ENCODE measurements at regions not wholly inside any gene's neighbourhood (a gene's known extent, or its start where the extent isn't known, plus 50 kb on each side); places are given as distances from the start of the nearest gene placed in this dataset.

DNA sequence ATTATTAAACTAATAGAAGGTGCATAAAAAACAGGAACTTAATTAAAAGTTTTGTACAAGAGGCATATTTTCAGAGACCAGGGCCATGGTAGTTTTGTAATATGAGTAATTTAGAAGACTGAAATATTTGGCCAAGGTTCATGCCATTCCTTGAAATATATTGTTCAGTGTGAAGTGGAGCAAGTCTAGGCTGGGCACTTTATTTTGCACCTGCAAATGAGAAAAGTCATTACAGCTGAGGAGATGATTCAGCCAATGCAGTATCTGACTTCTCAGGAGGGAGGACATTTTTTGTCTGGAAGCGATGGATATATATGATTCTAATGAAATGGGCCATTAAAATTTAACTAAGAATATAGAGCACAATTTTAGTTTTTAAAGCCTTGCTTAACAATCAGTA, 754.0 kb upstream of the ADAMTS16 start:
- no peak overlapping the region for H3K4me3 Mint-ChIP-seq
- ATAC-seq = no peak
- TF ChIP-seq, protein P1, sequence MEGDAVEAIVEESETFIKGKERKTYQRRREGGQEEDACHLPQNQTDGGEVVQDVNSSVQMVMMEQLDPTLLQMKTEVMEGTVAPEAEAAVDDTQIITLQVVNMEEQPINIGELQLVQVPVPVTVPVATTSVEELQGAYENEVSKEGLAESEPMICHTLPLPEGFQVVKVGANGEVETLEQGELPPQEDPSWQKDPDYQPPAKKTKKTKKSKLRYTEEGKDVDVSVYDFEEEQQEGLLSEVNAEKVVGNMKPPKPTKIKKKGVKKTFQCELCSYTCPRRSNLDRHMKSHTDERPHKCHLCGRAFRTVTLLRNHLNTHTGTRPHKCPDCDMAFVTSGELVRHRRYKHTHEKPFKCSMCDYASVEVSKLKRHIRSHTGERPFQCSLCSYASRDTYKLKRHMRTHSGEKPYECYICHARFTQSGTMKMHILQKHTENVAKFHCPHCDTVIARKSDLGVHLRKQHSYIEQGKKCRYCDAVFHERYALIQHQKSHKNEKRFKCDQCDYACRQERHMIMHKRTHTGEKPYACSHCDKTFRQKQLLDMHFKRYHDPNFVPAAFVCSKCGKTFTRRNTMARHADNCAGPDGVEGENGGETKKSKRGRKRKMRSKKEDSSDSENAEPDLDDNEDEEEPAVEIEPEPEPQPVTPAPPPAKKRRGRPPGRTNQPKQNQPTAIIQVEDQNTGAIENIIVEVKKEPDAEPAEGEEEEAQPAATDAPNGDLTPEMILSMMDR (IDR thresholded peaks at IDR 0.05) = no peak
- intact Hi-C loops (cut with micrococcal nuclease) = no loop called here
- no peaks in the 10 kb centered on the region for H3K4me1 Mint-ChIP-seq (ENCODE audit: low read depth)
- no peak overlapping the region for H3K27ac Mint-ChIP-seq
- peaks cover 2% of the 10 kb centered on the region for H3K9me3 Mint-ChIP-seq
- CTCF ChIA-PET = no interaction called here
- no peaks in the 10 kb centered on the region for H3K36me3 Mint-ChIP-seq (ENCODE audit: low read depth)
- H3K27me3 Mint-ChIP-seq = no peaks in the 10 kb centered on the region
- DNase-seq = no peak
- POLR2A ChIA-PET = no interaction called here

DNA sequence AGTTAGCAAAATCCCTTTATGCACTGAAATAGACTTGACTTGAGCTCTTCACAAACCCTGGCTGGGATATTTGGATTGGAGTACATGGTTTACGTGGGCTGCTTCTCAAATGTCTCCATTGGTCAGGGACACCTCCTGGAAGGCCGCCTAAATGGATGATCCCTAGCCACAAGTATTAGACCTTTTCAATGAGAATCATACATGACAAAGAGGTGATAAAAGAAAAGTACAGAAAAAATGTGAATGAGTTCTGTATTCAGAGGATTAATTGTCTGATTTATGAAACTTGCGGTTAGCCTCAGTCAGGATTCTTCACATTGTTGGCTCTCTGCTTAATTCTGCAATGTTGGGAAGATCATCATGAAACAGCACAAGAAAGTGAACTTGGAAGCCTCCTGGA, 752.8 kb upstream of the ADAMTS16 start:
- DNase-seq (no peak), ATAC-seq (no peak)
- ChIA-PET CTCF (no interaction called here), POLR2A (no interaction called here)
- intact Hi-C loops (cut with micrococcal nuclease) = no loop called here
- Mint-ChIP-seq H3K27me3 (no peaks in the 10 kb centered on the region), H3K4me3 (no peak overlapping the region), H3K36me3 (ENCODE audit: low read depth) (no peaks in the 10 kb centered on the region), H3K4me1 (ENCODE audit: low read depth) (no peaks in the 10 kb centered on the region), H3K9me3 (peaks cover 3% of the 10 kb centered on the region), H3K27ac (no peak overlapping the region)
- TF ChIP-seq, protein P1 (IDR thresholded peaks at IDR 0.05) = no peak

DNA sequence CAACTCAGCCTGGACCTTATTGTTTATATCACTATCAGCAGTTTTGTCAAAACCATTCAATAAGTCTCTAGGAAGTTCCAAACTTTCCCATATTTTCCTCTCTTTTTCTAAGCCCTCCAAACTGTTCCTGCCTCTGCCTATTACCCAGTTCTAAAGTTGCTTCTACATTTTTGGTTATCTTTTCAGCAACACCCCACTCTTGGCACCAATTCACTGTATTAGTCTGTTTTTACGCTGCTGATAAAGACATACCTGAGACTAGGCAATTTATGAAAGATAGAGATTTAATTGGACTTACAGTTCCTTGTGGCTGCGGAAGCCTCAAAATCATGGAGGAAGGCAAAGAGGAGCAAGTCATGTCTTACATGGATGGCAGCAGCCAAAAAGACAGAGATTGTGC, 744.4 kb upstream of the ADAMTS16 start:
- ChIA-PET POLR2A (no interaction called here), CTCF (no interaction called here)
- no peaks in the 10 kb centered on the region for H3K4me1 Mint-ChIP-seq (ENCODE audit: low read depth)
- TF ChIP-seq, protein P1 (IDR thresholded peaks at IDR 0.05) = no peak
- no peak for DNase-seq
- peaks cover 10% of the 10 kb centered on the region for H3K9me3 Mint-ChIP-seq
- no peaks in the 10 kb centered on the region for H3K27me3 Mint-ChIP-seq
- intact Hi-C loops (cut with micrococcal nuclease) = no loop called here
- H3K4me3 Mint-ChIP-seq = no peak overlapping the region
- no peak overlapping the region for H3K27ac Mint-ChIP-seq
- ATAC-seq = no peak
- no peaks in the 10 kb centered on the region for H3K36me3 Mint-ChIP-seq (ENCODE audit: low read depth)

DNA sequence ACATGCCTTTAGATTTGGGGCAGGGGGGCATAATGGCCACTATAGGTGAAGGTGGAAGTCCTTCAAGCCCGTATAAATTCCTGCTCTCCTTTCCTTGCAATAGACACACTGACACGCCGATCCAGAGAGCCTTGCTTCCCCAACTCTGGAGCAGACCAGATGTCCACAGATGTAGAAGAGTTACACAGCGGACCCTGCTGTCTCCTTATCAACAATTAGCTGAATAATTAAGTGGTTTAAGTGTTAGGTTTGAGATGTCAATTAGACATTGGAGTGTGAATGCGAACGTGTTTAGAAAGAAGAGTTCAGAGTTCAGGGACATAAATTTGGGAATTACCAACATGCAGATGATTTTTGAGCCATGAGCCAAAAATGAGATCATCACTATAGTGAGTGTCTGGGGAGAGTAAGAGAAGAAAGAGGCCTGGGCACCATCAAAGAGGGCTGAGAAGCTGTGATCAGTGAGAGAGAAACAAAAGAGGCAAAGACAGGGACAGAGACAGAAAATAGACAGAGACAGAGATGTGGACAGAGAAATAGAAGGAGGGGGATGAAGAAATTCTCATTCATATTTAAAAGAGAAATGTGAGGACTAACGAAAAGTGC, 734.4 kb upstream of the ADAMTS16 start:
- Mint-ChIP-seq H3K36me3 (ENCODE audit: low read depth) (no peaks in the 10 kb centered on the region), H3K4me3 (no peak overlapping the region), H3K9me3 (peaks cover 2% of the 10 kb centered on the region), H3K27ac (no peak overlapping the region), H3K27me3 (no peaks in the 10 kb centered on the region), H3K4me1 (ENCODE audit: low read depth) (no peaks in the 10 kb centered on the region)
- ChIA-PET POLR2A (no interaction called here), CTCF (no interaction called here)
- no peak for DNase-seq
- TF ChIP-seq, protein P1 (IDR thresholded peaks at IDR 0.05) = no peak
- intact Hi-C loops (cut with micrococcal nuclease) = no loop called here
- ATAC-seq = no peak

DNA sequence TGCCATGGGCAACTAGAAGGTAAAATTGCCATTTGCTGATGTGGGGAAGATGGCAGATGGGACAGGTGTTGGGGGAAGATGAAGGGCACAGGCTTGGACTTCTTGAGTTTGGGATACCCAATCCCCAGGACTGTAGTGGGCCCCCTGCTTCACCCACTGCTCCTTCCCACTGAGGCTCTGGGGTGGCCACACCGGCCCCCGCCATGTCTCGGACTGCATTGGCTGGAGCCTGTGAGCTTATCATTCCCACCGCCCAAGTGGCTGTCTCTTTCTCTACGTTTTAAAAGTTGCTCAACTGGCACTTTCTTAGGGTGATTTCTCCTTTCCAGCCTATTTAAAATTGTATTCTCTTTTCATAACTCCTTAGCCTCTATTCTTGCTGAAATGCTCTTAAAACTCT, 730.0 kb upstream of the ADAMTS16 start:
- Mint-ChIP-seq H3K27me3 (no peaks in the 10 kb centered on the region), H3K4me3 (no peak overlapping the region), H3K9me3 (peaks cover 4% of the 10 kb centered on the region), H3K4me1 (ENCODE audit: low read depth) (no peaks in the 10 kb centered on the region), H3K36me3 (ENCODE audit: low read depth) (no peaks in the 10 kb centered on the region), H3K27ac (no peak overlapping the region)
- ChIA-PET POLR2A (no interaction called here), CTCF (no interaction called here)
- ATAC-seq = no peak
- TF ChIP-seq, protein P1 (IDR thresholded peaks at IDR 0.05) = no peak
- DNase-seq = no peak
- intact Hi-C loops (cut with micrococcal nuclease) = no loop called here
